ENCODE measurements at regions not wholly inside any gene's neighbourhood (a gene's known extent, or its start where the extent isn't known, plus 50 kb on each side); places are given as distances from the start of the nearest gene placed in this dataset.

- TF ChIP-seq, protein P1, sequence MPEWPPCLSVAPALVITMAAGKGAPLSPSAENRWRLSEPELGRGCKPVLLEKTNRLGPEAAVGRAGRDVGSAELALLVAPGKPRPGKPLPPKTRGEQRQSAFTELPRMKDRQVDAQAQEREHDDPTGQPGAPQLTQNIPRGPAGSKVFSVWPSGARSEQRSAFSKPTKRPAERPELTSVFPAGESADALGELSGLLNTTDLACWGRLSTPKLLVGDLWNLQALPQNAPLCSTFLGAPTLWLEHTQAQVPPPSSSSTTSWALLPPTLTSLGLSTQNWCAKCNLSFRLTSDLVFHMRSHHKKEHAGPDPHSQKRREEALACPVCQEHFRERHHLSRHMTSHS (tag by site-specific recombination; IDR thresholded peaks at IDR 0.05) = no peak
Observed at GRCh38 chr2:220006152-220006621, 378.8 kb downstream of the SLC4A3 start (continued).

DNA sequence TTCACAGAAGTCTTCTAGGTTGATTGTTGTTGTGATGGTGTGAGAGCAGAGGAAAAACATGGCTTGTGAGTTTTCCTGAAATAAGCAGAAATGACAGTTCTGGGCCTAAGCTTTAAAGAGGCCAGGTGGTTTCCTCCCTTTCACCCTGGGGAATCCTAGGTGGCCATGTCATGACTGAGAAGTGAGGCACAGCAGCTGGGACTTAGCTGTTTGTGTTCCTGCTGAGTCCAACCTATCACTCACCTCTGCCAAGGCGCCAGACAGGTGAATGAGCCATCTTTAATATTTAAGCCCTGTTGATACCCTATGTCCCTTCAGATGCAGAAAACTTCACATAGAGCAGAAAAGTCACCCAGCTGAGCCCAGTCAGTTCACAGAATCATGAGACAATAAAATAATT, 384.4 kb downstream of the SLC4A3 start:
- Histone ChIP-seq H3K4me3 (ENCODE audit: low read depth, low read length) (no peak overlapping the region), H3K36me3 (ENCODE audit: control insufficient read depth in 2 of 2, insufficient read depth in 1 of 2, low read length in 2 of 2) (no peaks in the 10 kb centered on the region), H3K27ac (ENCODE audit: extremely low read depth, low read depth, low read length) (no peak overlapping the region), H3K9me3 (ENCODE audit: control insufficient read depth, insufficient read depth, low read depth, low read length) (no peaks in the 10 kb centered on the region), H3K4me1 (ENCODE audit: control insufficient read depth, insufficient read depth, low read length) (no peaks in the 10 kb centered on the region)
- POLR2A ChIA-PET = no interaction called here
- TF ChIP-seq ZNF174 (tag by site-specific recombination; IDR thresholded peaks at IDR 0.05) (no peak), PRDM4 (tag by site-specific recombination; IDR thresholded peaks at IDR 0.05) (no peak), KLF8 (tag by site-specific recombination; IDR thresholded peaks at IDR 0.05) (no peak), ZNF596 (tag by site-specific recombination; IDR thresholded peaks at IDR 0.05) (no peak), ZNF138 (tag by site-specific recombination; IDR thresholded peaks at IDR 0.05; ENCODE audit: borderline replicate concordance) (no peak), ZFHX2 (tag by site-specific recombination; conservative IDR thresholded peaks at IDR 0.05) (no peak), ZBTB17 (tag by site-specific recombination; IDR thresholded peaks at IDR 0.05) (no peak)
- TF ChIP-seq, protein P2, sequence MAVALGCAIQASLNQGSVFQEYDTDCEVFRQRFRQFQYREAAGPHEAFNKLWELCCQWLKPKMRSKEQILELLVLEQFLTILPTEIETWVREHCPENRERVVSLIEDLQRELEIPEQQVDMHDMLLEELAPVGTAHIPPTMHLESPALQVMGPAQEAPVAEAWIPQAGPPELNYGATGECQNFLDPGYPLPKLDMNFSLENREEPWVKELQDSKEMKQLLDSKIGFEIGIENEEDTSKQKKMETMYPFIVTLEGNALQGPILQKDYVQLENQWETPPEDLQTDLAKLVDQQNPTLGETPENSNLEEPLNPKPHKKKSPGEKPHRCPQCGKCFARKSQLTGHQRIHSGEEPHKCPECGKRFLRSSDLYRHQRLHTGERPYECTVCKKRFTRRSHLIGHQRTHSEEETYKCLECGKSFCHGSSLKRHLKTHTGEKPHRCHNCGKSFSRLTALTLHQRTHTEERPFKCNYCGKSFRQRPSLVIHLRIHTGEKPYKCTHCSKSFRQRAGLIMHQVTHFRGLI (tag by site-specific recombination; IDR thresholded peaks at IDR 0.05) = no peak
- TF ChIP-seq, protein P3, sequence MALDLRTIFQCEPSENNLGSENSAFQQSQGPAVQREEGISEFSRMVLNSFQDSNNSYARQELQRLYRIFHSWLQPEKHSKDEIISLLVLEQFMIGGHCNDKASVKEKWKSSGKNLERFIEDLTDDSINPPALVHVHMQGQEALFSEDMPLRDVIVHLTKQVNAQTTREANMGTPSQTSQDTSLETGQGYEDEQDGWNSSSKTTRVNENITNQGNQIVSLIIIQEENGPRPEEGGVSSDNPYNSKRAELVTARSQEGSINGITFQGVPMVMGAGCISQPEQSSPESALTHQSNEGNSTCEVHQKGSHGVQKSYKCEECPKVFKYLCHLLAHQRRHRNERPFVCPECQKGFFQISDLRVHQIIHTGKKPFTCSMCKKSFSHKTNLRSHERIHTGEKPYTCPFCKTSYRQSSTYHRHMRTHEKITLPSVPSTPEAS (tag by site-specific recombination; IDR thresholded peaks at IDR 0.05) = no peak
- CTCF ChIA-PET = interaction anchor here (0.8 to 1.1 kb wide), 2 partner anchors 10 to 13 kb away, joined by 3 to 6 read pairs; no protein-coding TSS in a partner anchor

DNA sequence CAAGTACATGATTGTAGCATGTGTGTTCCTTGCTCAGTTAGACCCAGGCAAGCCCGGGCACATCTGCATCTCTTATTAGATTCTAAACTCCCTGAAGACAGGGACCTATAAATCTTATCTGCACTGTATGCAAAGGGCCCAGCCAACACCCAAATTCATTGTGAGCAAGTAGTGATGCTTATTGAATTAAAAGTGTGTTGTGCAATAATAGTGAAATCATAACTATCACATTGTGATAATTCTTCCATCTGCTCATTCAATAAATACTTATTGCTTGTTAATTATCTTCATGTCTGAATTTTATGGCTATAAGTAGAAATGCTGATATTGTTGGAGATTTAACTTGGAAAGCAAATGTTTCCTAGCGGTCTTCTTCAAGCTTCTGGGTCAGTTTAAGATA, 387.5 kb downstream of the SLC4A3 start:
- Histone ChIP-seq H3K4me3 (ENCODE audit: low read depth, low read length) (no peak overlapping the region), H3K36me3 (ENCODE audit: control insufficient read depth in 2 of 2, insufficient read depth in 1 of 2, low read length in 2 of 2) (no peaks in the 10 kb centered on the region), H3K4me1 (ENCODE audit: control insufficient read depth, insufficient read depth, low read length) (no peaks in the 10 kb centered on the region), H3K9me3 (ENCODE audit: control insufficient read depth, insufficient read depth, low read depth, low read length) (no peaks in the 10 kb centered on the region), H3K27ac (ENCODE audit: extremely low read depth, low read depth, low read length) (no peak overlapping the region)
- TF ChIP-seq ZNF311 (tag by site-specific recombination; IDR thresholded peaks at IDR 0.05; ENCODE audit: borderline replicate concordance) = no peak
- no peak for TF ChIP-seq ZNF133 (tag by site-specific recombination; IDR thresholded peaks at IDR 0.05)
- no peak for TF ChIP-seq ZNF433 (tag by site-specific recombination; IDR thresholded peaks at IDR 0.05; ENCODE audit: low read depth)
- no peak for TF ChIP-seq ZNF341 (tag by site-specific recombination; IDR thresholded peaks at IDR 0.05; ENCODE audit: low read depth)
- no peak for TF ChIP-seq ZNF146 (tag by site-specific recombination; IDR thresholded peaks at IDR 0.05)
- CTCF ChIA-PET = no interaction called here
- POLR2A ChIA-PET = no interaction called here
